A172 (cell line): ENCODE measurements at regions not wholly inside any gene's neighbourhood (a gene's known extent, or its start where the extent isn't known, plus 50 kb on each side); places are given as distances from the start of the nearest gene placed in this dataset.

Experiments
- DNase-seq: peaks from one replicate; pipeline ENCODE4 v3.0.0-alpha.2; 2015; ENCODE audit warnings: low spot score

DNA sequence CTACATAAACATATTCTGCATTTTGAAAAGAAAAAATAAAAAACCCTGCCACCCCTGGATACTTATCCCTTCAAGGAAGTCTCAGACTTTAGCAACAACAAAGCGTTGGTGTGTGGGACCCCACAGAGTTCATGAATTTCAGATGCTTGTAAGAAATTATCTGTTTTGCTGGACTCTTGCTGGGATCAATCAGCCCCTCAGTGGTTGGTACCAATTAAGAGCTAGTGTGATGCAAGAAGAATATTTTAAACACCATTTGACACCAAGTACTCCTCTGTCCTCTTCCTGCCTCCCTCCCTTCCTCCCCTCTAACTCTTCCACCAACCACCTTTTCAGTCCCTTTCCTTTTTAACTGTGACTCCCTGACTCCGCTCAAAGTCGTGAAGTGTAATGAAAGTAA lies 51.5 kb downstream of the SST start:
- no peak for DNase-seq

DNA sequence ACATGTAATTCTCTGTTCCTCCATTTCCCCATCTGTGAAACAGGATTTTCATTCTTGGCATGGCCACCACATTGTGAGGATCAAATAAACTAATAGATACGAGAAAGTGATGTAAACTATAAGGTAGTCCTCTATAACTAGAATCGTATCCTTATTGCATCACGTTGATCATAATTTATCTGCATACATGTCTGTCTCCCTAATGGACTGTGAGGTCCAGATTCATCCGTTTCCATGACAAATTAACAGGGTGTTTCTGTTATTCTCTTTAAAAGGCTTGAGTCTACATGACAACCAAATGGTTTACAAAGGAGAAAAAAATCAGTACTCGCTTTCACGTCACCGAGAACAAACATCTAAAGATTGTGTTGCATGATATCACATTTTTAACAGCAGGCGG lies 53.0 kb downstream of the SST start:
- DNase-seq, result no peak

DNA sequence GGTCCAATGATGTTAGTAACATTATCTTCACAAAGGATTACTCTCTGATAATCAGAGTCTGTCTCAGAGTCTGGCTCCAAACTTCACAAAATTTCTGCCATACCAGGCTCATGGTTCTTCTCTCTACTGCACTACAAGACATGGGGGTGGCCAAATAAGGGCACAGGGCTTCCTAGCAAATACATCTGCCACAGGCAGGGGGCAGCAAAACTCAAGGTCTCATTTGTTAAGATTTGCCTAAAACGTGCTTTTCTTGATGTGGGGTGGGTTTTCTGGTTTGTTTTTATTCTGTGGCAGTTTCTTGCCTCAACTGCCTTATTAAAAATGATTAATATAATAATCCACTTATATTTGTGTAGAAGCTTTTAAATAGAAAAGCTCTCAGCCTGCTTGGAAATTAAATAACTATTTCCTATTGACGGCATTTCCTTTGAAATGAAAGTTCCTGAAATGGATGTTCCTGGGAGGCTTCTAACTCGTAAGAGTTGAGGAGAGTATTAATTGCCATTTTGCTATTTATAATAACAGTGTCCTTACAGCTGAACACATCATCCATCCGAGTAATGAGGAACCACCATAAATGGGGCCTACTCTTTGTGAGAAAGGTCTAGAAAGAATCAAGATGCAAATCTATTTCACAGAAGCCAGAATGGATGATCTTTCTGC lies 53.8 kb downstream of the SST start:
- peak; percentile 33 for DNase-seq

DNA sequence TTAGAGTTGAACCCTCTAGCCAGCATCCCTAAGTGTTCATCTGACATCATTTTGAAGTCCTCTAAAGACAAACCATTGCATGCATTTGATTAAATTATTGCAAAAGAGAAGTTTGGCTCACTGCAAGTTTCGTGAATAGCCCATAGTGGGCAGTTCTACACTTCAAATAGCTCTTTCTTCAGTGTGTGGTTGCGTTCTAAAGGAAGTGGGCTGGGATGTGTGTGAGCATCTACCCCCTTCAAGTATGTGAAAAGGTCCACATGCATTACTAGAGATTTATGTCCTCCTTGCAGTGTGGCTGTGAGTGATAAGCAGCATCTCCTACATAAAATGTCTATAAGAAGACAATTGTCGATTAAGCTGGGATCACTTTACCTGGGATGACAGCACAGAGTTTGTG lies 54.6 kb downstream of the SST start:
- no peak for DNase-seq

DNA sequence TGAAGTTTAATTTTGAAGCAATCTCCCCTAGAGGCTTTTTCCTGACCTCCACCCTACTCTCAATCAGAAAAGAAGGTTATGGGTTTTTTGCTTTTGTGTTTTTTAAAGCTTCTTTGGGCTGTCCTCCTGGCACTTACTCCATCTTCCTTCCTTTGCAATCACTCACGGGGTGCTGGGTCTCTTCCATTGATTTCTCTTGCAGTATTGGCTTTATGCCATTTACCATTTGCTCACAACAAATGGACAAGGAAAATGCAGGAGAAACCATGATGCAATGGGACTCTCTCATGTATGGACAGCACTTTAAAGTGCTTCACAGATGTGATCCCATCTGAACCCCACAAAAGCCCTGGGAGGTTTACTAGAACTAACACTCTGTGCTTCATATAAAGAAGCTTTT lies 57.5 kb downstream of the SST start:
- no peak for DNase-seq

DNA sequence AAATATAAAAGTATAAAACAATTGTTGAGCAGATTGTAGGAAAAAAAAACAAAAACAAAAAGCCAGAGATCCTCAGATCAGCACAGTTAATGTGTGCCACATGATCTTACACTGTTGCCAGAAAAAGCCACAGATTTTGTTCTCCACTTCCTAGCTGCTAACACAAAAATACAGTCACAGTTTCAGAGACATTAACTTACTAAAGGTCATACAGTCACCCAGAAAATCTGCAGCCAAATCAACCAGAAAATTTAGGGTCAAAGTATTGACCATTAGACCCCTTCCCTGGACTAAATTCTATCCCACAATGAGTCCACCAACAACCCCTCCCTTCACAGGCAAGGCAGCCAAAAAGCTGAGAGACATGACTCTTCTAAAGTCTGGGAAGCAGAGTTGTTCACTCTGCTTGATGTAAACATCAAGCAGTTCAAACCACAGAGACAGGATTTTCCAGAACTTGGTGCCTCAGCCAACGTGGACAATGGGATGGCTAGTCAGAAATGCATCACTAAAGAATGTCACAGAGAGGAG lies 59.1 kb downstream of the SST start:
- DNase-seq, result no peak

DNA sequence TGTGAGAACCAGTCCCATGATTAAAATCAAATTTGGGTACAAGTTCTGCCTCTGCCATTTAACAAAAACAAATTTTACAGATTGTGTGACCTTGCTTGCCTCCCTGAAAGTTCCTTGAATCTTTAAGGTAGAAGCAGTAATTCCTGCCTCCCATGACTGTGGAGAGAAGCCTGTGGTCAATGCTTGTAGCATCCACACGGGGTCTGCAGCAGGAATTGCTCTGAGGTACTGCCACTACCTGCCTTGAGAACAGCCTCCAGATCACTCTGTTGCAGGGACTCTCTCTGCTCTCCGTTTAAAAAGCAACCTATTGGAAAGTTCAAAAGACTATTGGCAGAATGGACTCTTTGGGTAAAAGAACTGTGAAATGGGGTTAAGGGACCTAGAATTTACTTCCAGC lies 75.9 kb downstream of the SST start:
- DNase-seq, result no peak

DNA sequence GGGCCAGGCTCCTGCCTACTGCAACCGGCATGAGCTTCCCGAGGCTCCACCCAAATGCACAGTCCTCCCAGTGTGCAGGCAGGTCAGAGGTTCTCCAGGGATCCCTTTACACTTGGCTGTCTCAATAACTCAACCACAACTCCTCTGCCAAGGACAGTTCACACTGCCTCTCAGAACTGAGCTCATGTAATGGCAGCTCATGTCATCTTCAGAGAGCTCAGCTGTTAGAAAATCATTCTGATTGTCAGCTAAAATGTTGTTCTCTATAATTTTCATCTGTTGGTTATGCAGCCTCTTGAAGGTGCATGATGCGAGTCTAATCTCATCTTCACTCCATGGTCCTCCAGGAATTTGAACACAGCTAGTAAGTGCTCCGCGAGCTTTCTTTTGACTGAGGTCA lies 76.7 kb downstream of the SST start:
- no peak for DNase-seq

DNA sequence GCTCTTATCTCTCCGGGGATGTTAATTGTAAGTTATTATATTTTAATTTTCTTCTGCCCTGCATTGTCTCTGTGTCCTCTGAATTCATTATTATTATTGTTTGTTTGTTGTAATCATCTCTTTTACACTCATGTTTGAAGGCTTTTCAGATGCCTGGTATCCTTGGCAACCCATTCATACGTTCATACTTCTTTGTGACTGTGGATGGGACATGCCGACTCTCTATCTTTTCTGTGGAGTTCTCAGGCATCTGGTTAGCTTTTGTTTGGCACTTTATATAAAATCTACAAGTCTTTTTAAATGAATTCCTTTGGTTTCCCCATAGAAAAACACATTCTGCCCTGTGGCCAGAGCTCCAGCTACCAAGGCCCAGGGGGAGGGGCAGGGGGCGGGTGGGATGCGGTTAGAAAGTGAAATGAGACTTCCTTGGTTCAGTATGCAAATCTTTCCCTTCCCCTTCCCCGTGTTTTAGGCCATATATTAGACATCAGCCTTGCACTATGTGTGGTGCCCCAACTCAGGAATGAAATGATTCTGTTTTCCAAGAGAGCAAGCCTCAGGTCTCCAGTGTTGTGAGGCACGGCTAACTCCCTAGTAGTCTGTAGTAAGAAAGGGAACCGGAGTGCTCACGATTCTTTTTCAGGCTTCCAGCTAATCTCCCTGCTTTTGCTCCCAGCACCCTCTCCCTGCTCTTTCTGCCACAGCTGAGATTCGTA lies 79.2 kb downstream of the SST start:
- DNase-seq, result no peak

DNA sequence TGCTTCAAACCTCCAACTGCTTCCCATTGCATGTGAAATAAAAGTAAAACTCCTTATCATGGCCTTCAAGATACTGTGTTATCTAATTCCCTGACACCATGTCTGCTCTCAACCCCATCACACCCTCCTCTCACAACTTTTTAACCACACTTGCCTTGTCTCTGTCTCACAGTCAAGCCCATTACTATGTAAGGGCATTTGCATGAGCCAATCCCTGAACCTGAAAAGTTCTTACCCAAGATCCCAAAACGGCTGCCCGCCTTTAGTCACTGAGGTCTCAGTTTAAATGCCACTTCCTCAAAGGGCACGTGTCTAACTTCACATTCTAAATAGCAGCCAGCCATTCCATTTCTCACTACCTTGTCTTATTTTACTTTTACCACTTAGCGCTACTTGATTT lies 83.1 kb downstream of the SST start:
- no peak for DNase-seq

DNA sequence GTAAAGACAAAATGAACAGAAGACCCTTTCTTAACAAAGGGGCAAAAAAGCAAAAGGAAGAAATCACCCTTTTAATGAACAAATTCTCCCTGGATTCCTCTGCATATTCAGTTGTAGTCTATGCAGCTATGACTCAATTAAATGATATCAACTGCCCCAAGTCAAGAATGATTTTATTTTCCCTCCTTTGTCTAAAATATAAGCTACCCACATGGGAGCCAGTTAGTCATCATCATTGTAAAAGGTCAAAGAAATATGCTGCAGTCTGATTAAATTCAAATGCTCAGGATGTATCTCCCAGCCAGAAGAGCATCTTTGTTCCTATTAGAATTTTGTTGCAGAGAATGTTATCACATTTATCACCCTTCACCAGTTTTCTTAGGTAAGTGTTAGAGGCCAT lies 84.0 kb downstream of the SST start:
- no peak for DNase-seq

DNA sequence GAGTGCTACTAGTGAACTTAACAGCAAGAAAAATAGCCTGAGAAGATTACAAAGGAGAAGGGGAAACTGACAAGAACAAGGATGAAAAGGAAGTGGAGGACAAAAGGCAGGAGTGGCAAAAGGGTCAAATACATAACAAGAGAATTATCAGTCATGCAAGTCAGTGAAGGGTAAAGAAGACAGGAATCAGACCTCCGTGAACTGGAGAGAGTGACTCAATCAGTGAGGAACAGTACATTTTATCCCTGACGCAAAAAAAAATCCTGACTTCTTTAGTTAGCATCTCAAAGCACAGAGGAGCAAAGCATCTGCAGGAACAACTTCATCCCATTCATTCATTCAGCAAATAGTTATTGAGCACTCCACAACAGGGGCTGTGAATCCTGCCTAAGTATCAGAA lies 97.8 kb downstream of the SST start:
- DNase-seq, result no peak

DNA sequence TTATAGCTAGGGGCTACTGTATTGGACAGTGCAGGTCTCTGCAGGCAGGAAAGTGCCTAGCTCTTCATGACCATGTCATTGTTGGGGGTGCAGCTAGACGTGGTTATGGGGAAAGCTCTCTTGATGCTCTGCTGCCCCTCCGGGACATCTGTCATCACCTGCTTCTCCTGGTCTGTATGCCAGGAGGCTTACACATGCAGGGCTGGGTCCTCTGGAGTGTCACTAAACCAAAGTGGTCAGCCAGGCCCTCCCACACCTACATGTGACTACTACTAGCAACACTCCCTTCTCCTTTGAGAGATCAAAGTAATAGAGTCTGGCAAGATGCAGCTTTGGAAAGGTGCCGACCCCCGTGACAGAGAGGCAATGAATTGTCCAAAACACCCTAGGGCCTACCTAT lies 98.5 kb downstream of the SST start:
- no peak for DNase-seq

DNA sequence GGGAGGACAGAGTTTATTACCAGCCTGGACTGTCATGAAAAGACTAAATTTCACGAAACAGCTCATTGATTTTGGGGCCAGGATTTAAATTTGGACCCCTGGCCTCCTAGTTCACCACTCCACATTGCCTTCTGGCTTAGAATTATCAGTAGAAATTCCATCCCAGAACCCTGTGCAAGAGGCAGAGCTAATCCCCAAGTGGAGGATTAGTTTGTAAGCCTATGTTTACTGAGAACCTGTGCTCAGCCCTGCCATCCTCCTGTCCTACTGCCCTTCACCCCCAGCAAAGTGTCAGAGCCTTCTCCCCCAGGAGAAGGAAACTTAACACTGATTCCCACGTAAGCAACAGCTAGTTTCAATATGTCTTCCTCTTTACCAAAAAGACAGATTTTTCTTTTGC lies 99.4 kb downstream of the SST start:
- DNase-seq, result no peak

DNA sequence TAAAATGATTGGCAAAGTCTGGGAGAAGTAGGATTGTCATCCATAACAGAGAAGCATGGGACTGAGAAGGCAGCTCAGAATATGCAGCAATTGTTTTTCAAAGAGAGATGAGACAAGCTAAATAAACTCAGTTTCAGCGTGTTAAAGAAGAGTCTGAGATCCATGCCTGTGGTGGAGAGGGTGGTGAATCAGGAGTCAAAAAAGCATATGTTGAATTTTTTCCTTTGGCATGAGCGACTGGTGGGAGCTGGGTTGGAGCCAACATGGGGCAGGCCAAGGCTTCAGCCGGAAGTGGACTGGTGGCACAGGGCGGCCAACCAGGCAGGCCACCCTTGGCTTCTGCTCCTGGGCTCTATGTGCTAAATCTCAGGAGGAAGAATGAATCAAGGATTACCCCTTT lies 102.0 kb downstream of the SST start:
- peak; percentile 45 for DNase-seq

DNA sequence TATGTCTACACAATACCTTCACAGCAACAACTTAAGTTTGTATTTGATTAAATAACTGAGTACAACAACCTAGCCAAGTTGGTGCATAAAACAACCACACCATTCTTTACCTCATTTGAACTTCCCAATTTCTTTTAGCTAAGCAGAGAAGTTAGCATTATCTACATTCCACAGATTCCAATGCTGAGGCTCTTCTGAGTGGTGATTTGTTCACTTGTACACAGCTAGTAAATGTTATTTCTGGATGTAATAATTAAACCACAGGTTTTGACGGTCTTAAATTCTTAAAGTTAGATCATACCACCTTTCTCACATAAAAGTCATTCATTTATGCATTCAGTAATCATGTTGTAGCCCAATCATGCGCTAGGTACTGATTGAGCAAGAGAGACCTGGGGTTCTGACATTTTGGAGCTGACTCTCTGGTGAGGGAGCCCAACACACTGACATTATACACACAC lies 102.5 kb downstream of the SST start:
- peak; percentile 90 for DNase-seq

DNA sequence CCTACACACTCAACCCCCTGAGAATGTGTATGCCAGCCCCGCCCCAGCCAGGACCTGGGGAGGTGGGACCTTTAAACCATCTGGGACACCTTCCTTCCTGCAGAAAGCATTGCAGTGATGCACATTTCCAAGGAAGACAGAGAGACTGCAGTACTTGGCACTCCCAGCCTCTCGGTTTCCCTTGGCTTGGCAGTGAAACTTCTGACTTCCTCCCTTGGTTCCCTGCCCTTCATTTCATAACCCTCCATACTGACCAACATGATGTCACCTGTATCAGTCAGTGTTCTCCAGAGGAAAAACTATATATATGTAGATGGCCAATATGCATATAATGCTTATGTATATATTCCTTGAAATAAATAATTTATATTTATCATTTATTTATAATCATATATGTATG lies 103.2 kb downstream of the SST start:
- peak; percentile 52 for DNase-seq

DNA sequence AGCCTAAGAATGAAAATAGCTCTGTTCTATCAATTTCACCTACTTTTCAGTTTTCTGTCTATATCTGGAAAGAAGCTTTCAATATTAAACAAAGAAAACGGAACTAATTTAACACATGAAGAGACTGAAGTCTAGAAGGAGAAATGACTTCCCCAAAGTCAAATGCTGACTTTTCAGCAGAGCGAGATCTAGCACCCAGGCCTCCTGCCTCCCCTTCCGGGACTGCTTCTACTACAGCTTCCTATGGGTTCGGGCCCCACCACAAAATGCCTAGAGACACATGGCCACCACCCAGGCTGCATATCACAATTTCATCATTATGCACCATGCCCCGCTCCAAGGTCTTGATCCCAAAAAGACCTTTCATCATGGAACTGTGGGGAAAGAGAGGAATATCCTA lies 104.5 kb downstream of the SST start:
- DNase-seq, result no peak

DNA sequence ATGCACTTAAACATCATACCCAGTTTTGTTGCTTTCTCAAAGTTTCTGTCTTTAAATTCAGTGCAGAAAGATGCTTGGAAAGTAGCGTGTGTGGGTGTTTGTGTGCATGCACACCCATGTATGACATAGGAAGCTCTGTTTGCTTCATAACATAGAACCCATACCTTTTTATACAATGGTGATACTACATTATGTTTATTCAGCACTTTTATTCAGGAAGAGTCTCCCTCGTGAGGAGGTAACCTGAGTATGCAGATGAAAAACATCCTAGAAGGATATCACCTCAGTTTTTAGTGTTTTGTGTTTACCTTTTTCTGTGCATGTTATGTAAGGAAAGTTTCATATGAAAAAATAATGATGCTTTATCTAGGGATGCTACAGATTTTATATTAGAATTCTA lies 111.2 kb downstream of the SST start:
- DNase-seq, result no peak

DNA sequence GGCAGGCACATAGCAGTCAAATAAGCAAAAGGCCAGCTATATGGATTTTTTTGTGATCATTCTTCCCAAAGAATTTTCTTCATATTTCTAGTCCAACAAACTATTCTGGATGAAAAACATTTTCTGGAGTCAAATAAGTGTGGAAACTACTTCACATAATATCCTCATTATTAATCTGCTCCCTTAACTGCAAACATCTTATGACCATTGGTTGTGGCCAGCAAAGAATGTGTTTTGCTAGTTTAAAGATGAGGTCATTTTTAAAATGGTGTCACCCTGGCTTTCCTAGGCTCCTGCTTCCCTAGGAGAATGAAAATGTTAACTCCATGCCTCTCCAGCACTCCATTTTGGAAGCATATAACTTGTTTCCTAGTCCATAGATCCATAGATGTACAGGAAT lies 118.8 kb downstream of the SST start:
- peak; percentile 27 for DNase-seq

DNA sequence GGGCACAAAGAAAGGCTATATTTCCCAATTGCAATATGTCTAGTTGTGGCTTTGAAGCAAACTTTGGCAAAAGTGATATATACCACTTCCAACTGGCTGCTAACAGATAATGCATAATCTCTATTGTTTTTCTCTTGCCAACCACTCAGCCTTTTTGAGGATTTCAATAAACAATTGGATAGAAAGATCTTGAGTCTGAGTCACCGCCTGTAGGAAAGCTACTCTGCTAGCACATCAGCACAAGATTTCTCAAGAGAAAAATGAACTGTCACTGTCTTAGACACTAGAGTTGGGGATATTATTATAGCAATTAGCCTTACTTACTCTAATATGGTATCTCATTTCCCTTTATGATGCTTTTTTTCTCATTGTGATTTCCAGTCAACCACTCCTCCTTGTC lies 119.7 kb downstream of the SST start:
- DNase-seq, result no peak

DNA sequence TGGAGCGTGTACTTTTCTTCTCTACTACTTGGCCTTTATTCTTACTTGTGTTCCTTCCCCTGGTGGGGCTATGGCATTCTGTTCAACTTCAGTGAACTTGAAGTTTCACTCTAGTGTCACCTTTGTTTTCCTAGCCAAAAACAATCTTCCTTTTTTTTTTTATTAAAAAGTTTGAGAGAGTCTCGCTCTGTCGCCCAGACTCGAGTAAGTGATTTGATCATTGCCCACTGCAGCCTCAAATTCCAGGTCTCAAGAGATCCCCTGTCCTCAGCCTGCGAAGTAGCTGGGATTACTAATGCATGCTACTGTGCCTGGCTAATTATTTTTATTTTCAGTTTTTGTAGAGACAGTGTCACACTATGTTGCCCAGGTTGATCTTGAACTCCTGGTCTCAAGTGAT lies 124.8 kb downstream of the SST start:
- no peak for DNase-seq

DNA sequence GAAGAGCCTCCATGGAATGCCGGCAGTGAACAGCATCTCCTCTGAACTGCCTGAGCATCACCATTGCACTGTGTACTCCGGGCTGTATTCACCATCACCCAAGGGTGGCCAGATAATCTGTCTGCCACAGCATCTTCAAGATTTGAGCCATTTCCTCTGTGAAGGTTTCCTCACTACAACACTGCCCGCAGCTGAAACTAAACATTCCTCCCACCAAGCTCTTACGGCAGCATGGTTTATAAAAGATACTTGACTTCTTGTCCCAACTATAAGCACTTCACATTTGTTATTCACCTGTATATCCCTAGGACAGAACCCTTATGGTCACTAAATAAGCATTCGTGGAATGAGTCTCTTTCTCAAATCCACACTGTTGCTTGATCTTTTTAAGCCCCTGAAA lies 125.9 kb downstream of the SST start:
- DNase-seq, result no peak

DNA sequence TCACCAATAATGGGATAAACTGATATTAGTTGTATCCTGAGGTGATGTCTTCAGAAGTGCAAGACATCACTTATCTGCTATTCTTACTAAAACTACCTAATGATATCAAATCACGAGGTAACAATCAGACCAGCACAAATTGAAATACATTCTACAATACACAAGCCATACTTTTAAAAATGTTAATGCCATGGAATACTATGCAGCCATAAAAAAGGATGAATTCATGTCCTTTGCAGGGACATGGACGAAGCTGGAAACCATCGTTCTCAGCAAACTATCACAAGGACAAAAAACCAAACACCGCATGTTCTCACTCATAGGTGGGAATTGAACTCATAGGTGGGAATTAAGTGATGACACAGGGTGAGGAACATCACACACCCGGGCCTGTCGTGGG lies 129.3 kb downstream of the SST start:
- no peak for DNase-seq
